H1 (cell line): ENCODE measurements at regions not wholly inside any gene's neighbourhood (a gene's known extent, or its start where the extent isn't known, plus 50 kb on each side); places are given as distances from the start of the nearest gene placed in this dataset.

ENCODE experiments used
- CTCF ChIA-PET: fragments of 300-600 bp; sonication (Branson Sonifier 250); formaldehyde crosslinking; loops from one replicate; lab custom pipeline; 2021; ENCODE audit not compliant: partially characterized antibody; lab: Charles Lee
- POLR2A ChIA-PET: fragments of 300-600 bp; sonication (Branson Sonifier 250); formaldehyde crosslinking; loops from one replicate; lab custom pipeline; 2021; ENCODE audit warnings: inconsistent platforms; ENCODE audit not compliant: partially characterized antibody; lab: Charles Lee
- DNase-seq, 2 experiments: peaks; one replicate each; pipeline versions ENCODE4 v3.0.0 to v3.0.0-alpha.2; 2010 to 2022; ENCODE audit warnings: low spot score in 2 of 2, low read depth in 1 of 2, mixed read lengths in 1 of 2
- FAIRE-seq: peaks from 2 replicates; lab custom pipeline; 2011; peaks lifted over from hg19 to GRCh38; lab: Jason Lieb, UNC
- H2AFZ ChIP-seq: 2 replicates; pipeline ENCODE4 v1.8.1; 2012; ENCODE audit warnings: low read length, inconsistent platforms
- H2AK5ac ChIP-seq: 2 replicates; pipeline ENCODE4 v1.6.1; 2013; ENCODE audit warnings: low read depth, low read length
- H2BK120ac ChIP-seq: replicated peaks from 2 replicates; pipeline ENCODE3; 2013; ENCODE audit warnings: low read depth, low read length, inconsistent platforms
- H2BK12ac ChIP-seq: 2 replicates; pipeline ENCODE4 v1.6.1; 2013; ENCODE audit warnings: low read depth, low read length
- H2BK15ac ChIP-seq: 2 replicates; pipeline ENCODE4 v1.6.1; 2013; ENCODE audit warnings: low read length
- H2BK20ac ChIP-seq: 2 replicates; pipeline ENCODE4 v1.6.1; 2013; ENCODE audit warnings: low read length
- H2BK5ac ChIP-seq: 2 replicates; pipeline ENCODE4 v1.6.1; 2013; ENCODE audit warnings: low read depth, low read length
- H3K14ac ChIP-seq: 2 replicates; pipeline ENCODE4 v1.6.1; 2013; ENCODE audit warnings: inconsistent platforms; ENCODE audit not compliant: insufficient read length
- H3K18ac ChIP-seq: 2 replicates; pipeline ENCODE4 v1.6.1; 2013; ENCODE audit warnings: low read length; ENCODE audit errors: extremely low read depth
- H3K23ac ChIP-seq: 2 replicates; pipeline ENCODE4 v1.6.1; 2013; ENCODE audit warnings: inconsistent platforms; ENCODE audit not compliant: insufficient read length
- H3K23me2 ChIP-seq: 2 replicates; pipeline ENCODE4 v1.6.1; 2013; ENCODE audit warnings: low read depth, low read length
- H3K27ac ChIP-seq: 2 replicates; pipeline ENCODE4 v1.6.1; 2011; ENCODE audit warnings: low read depth, low read length, inconsistent platforms
- H3K27me3 ChIP-seq, 4 experiments: replicated peaks in 1 of 4; 1 replicate in 1 of 4; 2 replicates in 3 of 4; pipeline versions ENCODE4 v1.6.1 to v1.8.1; 2011 to 2013; ENCODE audit warnings: low read length in 3 of 4, mild to moderate bottlenecking in 3 of 4, inconsistent platforms in 2 of 4, mixed read lengths in 2 of 4, moderate library complexity in 1 of 4; ENCODE audit not compliant: control insufficient read depth in 3 of 4, insufficient read depth in 3 of 4; ENCODE audit errors: extremely low read depth in 1 of 4
- H3K36me3 ChIP-seq, 4 experiments: 2 replicates each; pipeline versions ENCODE4 v1.6.1 to v1.8.1; 2011 to 2013; ENCODE audit warnings: mild to moderate bottlenecking in 4 of 4, low read length in 3 of 4, moderate library complexity in 2 of 4, control low read depth in 1 of 4, inconsistent platforms in 1 of 4; ENCODE audit not compliant: insufficient read depth in 4 of 4, control insufficient read depth in 2 of 4
- H3K4ac ChIP-seq: replicated peaks from 2 replicates; pipeline ENCODE3; 2013; ENCODE audit warnings: low read length, low read depth, mixed read lengths, inconsistent platforms; ENCODE audit not compliant: insufficient read length
- H3K4me1 ChIP-seq, 4 experiments: replicated peaks in 1 of 4; 1 replicate in 1 of 4; 2 replicates in 3 of 4; pipeline versions ENCODE4 v1.6.1 to v1.8.1; 2011 to 2013; ENCODE audit warnings: low read length in 3 of 4, inconsistent platforms in 2 of 4, mixed read lengths in 1 of 4; ENCODE audit not compliant: insufficient read depth in 4 of 4, control insufficient read depth in 3 of 4
- H3K4me2 ChIP-seq, 2 experiments: 2 replicates each; pipeline versions ENCODE4 v1.6.1 to v1.8.1; 2011 to 2013; ENCODE audit warnings: low read depth in 2 of 2, low read length in 2 of 2, control low read depth in 1 of 2, inconsistent platforms in 1 of 2, mild to moderate bottlenecking in 1 of 2; ENCODE audit not compliant: insufficient read depth in 1 of 2
- H3K4me3 ChIP-seq, 4 experiments: fragments of 200-600, 300-600 bp in 1 of 4; sonication (generic), shearing (Covaris generic), sonication (Bioruptor Twin) in 1 of 4; 2 replicates each; pipeline versions ENCODE4 v1.5.1 to v1.8.1; 2011 to 2016; ENCODE audit warnings: low read length in 4 of 4, low read depth in 3 of 4, control low read depth in 2 of 4, inconsistent platforms in 2 of 4, mild to moderate bottlenecking in 2 of 4, mixed read lengths in 1 of 4, moderate library complexity in 1 of 4; ENCODE audit not compliant: insufficient read depth in 2 of 4; ENCODE audit errors: extremely low read depth in 1 of 4
- H3K56ac ChIP-seq: replicated peaks from 2 replicates; pipeline ENCODE3; 2013; ENCODE audit warnings: low read depth, mild to moderate bottlenecking, mixed read lengths, low read length, inconsistent platforms; ENCODE audit not compliant: insufficient read length
- H3K79me1 ChIP-seq: 2 replicates; pipeline ENCODE4 v1.6.1; 2013; ENCODE audit warnings: low read depth, low read length, control low read depth
- H3K79me2 ChIP-seq, 2 experiments: 2 replicates each; pipeline versions ENCODE4 v1.6.1 to v1.8.1; 2012 to 2013; ENCODE audit warnings: low read length in 2 of 2, mild to moderate bottlenecking in 2 of 2, inconsistent platforms in 1 of 2; ENCODE audit not compliant: insufficient read depth in 2 of 2, control insufficient read depth in 1 of 2
- H3K9ac ChIP-seq, 4 experiments: replicated peaks in 1 of 4; 1 replicate in 1 of 4; 2 replicates in 3 of 4; pipeline versions ENCODE4 v1.6.1 to v1.8.1; 2011 to 2013; ENCODE audit warnings: low read depth in 3 of 4, low read length in 3 of 4, control low read depth in 2 of 4, mild to moderate bottlenecking in 2 of 4, moderate library complexity in 2 of 4, inconsistent platforms in 1 of 4; ENCODE audit errors: extremely low read depth in 1 of 4
- H3K9me3 ChIP-seq, 2 experiments: 2 replicates each; pipeline versions ENCODE4 v1.6.1 to v1.8.1; 2012 to 2013; ENCODE audit warnings: mild to moderate bottlenecking in 2 of 2, moderate library complexity in 2 of 2, control low read depth in 1 of 2, inconsistent platforms in 1 of 2, low read depth in 1 of 2, low read length in 1 of 2, mixed read lengths in 1 of 2; ENCODE audit not compliant: insufficient read depth in 2 of 2
- H4K20me1 ChIP-seq, 2 experiments: replicated peaks in 1 of 2; 2 replicates each; pipeline versions ENCODE3 to v1.8.1; 2011 to 2013; ENCODE audit warnings: inconsistent platforms in 2 of 2, low read length in 2 of 2, mild to moderate bottlenecking in 1 of 2; ENCODE audit not compliant: insufficient read depth in 2 of 2, control insufficient read depth in 1 of 2
- H4K5ac ChIP-seq: 2 replicates; pipeline ENCODE4 v1.6.1; 2013; ENCODE audit warnings: low read length, low read depth, mixed read lengths, inconsistent platforms; ENCODE audit not compliant: insufficient read length
- H4K8ac ChIP-seq: 2 replicates; pipeline ENCODE4 v1.8.0; 2013; ENCODE audit warnings: mild to moderate bottlenecking, moderate library complexity, low read length, inconsistent platforms; ENCODE audit not compliant: insufficient read depth; ENCODE audit errors: extremely low read depth
- H4K91ac ChIP-seq: replicated peaks from 2 replicates; pipeline ENCODE3; 2013; ENCODE audit warnings: low read length, mixed read lengths, inconsistent platforms; ENCODE audit not compliant: insufficient read length
- WGBS, 2 experiments: shearing (Covaris generic) in 1 of 2; methylation state at CpG; one replicate each; pipeline versions ENCODE4 v1.1.6 to v1.1.7; 2013 to 2015; ENCODE audit warnings: low lambda C conversion rate in 2 of 2, mixed read lengths in 2 of 2, inconsistent platforms in 1 of 2, low coverage in 1 of 2, missing lambda C conversion rate in 1 of 2; ENCODE audit not compliant: insufficient replicate concordance in 2 of 2, insufficient coverage in 1 of 2, insufficient read length in 1 of 2; ENCODE audit errors: extremely low coverage in 1 of 2, missing lambda C conversion rate in 1 of 2; 5-methylcytosine and 5-hydroxymethylcytosine counted together
- TF ChIP-seq, protein P1 (sequence below): IDR thresholded peaks from 2 replicates; pipeline ENCODE4 v1.6.1; 2012; ENCODE audit warnings: inconsistent platforms

- H3K9ac ChIP-seq, result no peak overlapping the region
- no peak overlapping the region for H3K18ac ChIP-seq
- H2BK12ac ChIP-seq, result no peak overlapping the region
- no peaks in the 10 kb centered on the region for H3K36me3 ChIP-seq
- H3K4me3 ChIP-seq, result no peak overlapping the region
- no peak overlapping the region for H2AFZ ChIP-seq
- H3K4me1 ChIP-seq, result peaks cover 0 to 8% (median 3%) of the 10 kb centered on the region in 4 experiments; a peak in 5 of 7 replicates
- DNase-seq (no peak), FAIRE-seq (no peak)
- no peak overlapping the region for H3K4ac ChIP-seq
- H2AK5ac ChIP-seq, result no peak overlapping the region
- H3K56ac ChIP-seq, result no peak overlapping the region
- H4K5ac ChIP-seq, result no peak overlapping the region
- H3K79me2 ChIP-seq, result no peaks in the 10 kb centered on the region
- no peak overlapping the region for H3K27ac ChIP-seq
- no peak overlapping the region for H4K91ac ChIP-seq
- H3K9me3 ChIP-seq, result no peaks in the 10 kb centered on the region
- H2BK120ac ChIP-seq, result no peak overlapping the region
- no peaks in the 10 kb centered on the region; the same call in 1 of the 2 replicates for H3K79me1 ChIP-seq
- no peak overlapping the region for H2BK5ac ChIP-seq
- no peak overlapping the region for H2BK20ac ChIP-seq
- no peak overlapping the region for H4K8ac ChIP-seq
- H3K27me3 ChIP-seq, result no peaks in the 10 kb centered on the region
- ChIA-PET POLR2A (no interaction called here), CTCF (no interaction called here)
- H2BK15ac ChIP-seq, result no peak overlapping the region
- H4K20me1 ChIP-seq, result no peaks in the 10 kb centered on the region
- H3K23me2 ChIP-seq, result peaks cover 4% of the 10 kb centered on the region
- no peak overlapping the region for H3K14ac ChIP-seq
- WGBS, 2 experiments, result 89% methylated on average over 5 of the region's 5 CpGs; no CpG with 5 or more reads in 1 of the 2 experiments
- H3K4me2 ChIP-seq, result no peak overlapping the region
- H3K23ac ChIP-seq, result no peak overlapping the region
- TF ChIP-seq, protein P1, sequence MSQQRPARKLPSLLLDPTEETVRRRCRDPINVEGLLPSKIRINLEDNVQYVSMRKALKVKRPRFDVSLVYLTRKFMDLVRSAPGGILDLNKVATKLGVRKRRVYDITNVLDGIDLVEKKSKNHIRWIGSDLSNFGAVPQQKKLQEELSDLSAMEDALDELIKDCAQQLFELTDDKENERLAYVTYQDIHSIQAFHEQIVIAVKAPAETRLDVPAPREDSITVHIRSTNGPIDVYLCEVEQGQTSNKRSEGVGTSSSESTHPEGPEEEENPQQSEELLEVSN, result no peak
Measured at GRCh38 chr15:62566248-62566647, 401.2 kb upstream of the C2CD4B start.
